ENCODE measurements at regions not wholly inside any gene's neighbourhood (a gene's known extent, or its start where the extent isn't known, plus 50 kb on each side); places are given as distances from the start of the nearest gene placed in this dataset.

DNA sequence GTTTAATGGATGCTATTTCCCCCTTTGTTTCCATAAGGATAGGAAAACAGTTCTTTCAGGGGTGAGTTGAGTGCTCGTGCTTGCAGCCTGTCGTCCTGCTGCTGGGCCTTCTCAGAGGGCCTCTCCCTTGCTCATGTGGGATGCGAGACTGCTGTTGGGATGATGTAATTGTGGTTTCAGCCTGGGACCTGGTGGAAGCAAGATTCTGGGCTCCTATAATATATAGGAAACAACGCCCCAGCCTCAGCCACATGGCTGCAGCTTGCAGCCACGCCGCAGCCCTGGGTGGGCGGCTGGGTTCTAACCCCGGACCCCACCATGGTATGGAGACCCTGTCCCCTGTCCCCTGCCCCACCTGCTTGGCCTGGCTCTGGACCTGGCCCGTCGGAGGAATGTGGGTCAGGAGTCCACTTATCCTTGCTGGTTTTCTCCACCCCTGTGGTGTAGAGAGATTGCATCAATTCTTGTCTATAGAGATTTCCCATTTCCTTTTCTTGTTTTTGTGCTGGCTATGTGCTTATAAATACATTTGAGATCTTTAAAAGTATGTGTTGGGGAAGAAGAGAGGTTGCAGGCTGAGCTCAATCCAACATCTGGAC, 357.8 kb downstream of the SIPA1L2 start:
- DNase-seq: no peak

DNA sequence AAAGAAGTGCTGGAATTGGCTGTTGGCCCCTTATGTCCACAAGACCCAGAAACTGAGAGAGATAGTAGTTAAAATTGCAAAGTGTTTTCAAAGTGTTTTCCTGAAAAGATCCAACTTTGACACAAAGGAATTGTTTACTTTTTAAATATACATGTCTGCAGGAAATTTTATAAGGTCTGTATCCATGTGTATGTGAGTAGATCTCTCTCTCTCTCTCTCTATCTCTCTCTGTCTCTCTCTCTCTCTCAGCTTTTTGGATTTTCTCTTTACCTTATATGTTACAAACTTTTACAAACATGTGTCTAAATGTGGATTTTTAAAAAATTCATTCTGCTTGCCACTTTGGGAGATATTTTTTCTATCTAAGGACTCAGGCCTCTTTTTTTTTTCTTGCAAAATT, 358.6 kb downstream of the SIPA1L2 start:
- DNase-seq: no peak

DNA sequence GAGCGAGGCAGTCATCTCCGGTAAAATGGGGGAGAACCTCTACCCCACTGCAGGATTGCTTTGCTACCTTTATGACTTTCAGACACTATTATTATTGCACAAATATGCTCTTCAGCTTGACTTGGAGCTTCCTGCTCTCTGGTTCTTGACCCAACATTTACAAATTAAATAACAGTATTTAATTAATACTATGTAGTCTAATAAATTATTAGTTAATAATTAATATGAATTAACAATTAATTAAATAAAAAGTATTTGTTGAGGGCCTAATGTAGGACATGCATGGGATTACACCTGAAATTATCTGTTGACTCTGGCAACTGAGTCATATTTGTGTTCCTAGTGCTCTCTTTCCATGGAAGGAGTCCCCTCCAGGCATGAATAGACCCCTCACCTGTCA, 359.9 kb downstream of the SIPA1L2 start:
- no peak for DNase-seq

DNA sequence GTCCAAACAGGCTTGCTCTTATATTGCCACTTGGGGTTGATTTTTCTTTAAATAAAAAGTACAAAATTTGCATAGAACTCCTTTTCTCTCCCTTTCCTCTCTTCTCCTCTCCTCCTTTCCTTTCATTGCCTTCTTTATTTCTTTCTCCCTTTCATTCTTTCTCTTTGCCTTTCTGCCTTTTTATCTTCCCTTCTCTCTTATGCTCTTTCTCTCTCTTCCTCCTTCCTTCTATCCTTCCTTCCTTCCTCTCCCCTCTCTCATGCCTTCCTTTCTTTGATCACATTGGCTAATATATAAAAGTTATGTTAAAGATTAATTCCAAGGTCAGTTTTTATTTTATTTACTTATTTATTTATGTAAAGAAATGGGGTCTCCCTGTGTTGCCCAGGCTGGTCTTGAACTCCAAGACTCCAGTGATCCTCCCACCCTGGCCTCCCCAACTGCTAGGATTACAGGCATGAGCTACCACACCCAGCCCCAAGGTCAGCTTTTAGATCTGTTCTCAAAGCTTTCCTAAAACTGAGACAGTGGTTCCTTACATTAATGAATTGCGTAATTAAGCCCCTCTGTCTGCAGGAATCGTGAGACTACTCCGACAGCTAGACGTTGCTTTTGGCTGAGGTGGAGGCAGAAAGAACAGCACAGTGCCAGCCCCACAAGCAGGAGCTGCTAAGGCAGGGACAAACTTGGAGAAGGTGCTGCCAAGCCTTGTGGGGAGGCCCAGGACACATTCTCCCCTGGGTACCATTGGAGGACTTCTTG, 361.9 kb downstream of the SIPA1L2 start:
- no peak for DNase-seq

DNA sequence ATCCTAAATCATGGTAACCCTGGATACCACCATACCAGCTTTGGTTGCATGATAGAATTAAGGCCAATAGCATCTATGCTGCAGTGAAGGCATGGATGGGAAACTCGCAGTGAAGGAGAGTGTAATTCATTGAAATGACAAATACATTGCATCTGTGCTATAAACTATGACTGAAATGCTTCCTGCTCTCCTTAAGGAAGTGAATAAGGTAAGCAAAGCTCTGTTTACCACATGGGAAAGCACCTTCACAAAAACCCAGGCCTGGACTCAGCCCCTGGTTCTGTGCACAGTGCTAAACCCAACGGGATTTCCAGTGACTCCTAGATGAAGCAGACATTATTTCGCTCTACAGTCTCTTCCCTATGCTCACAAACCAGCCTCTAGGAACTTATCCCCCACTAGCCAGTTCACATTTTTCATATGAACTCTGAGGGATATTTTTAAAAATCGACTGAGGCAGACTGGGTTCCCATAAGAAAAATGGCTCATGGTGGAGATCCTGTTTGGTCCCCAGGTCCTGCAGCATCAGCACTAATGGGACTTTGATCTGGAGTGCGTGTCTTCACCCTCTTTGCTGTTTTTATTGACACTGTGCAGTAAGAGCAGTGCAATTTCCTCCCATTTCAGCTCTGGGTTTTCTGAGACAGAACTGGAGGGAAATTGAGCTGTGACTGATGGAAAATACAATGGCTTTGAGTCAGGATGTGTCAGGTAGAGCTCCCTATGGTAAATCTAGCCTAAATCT, 362.7 kb downstream of the SIPA1L2 start:
- DNase-seq: no peak

DNA sequence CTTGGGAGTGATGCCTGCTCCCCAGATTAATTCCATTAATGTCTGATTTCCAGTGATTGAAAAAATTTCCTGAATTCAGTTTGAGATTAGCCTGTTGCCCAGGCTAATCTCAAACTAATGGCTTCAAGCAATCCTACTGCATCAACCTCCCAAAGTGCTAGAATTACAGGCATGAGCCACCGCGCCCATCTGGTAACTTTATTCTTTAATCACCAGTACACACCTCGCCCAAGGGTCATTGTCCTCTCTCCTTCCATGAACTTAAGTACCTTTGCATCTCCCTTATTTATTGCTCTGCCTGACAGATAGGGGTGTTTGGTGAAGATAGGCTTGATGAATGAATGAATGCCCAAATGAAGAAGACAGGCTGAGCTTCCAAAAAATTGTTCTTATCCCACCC, 366.5 kb downstream of the SIPA1L2 start:
- no peak for DNase-seq

DNA sequence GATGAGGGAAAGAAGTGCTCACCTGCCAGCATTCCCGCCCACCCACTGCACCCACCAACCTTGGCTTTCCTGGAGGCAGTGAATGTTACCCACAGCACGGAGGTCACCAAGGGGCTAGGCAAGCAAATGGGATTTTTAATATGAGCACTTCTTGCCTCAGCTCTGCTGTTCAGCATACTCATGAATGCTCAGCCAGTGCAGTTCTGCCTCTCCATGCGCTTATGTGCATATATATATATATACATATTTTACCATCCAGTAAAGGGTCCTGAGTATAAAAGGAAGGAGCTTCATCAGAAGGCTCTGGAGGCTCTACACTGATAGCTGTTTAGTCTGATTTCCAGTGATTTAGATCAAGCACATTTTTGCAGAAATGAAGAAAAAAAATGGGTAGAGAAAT, 366.9 kb downstream of the SIPA1L2 start:
- no peak for DNase-seq

DNA sequence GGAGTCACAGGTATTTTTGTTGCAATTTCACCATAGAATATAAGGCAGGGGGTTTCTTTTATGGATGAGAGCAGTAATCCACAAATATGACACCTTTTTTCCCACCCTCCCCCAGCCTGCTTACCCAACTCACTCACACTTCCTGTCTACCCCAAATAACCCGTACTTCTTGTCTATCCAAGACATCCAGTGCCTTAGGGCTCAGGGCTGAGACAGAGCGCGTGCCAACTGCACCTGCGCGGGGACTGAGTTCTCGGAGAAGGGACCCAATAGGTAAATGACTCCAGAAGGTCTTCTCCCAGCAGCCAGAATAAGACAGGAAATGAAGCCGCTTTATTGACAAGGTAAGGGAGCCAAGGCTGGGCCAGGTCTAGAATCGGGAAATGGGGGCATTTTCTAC, 369.1 kb downstream of the SIPA1L2 start:
- DNase-seq: no peak

DNA sequence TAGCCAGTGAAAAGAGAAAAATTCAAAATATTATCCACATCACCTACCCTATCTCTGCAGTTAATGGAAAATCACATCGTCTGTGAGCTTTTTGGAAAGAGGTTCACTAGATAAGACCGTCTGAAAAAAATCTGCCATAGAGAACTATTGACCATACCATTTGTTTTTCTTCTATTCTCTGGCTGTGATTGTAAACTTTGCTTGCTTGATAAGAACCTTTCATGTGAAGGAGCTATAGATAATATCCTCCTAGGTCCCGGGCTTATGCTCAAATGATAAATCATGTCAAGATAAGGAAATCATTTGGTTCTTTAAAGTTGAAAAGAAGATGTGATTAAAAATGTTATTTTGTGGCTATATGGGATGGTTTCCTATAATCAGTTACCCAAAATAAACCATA, 369.9 kb downstream of the SIPA1L2 start:
- no peak for DNase-seq

DNA sequence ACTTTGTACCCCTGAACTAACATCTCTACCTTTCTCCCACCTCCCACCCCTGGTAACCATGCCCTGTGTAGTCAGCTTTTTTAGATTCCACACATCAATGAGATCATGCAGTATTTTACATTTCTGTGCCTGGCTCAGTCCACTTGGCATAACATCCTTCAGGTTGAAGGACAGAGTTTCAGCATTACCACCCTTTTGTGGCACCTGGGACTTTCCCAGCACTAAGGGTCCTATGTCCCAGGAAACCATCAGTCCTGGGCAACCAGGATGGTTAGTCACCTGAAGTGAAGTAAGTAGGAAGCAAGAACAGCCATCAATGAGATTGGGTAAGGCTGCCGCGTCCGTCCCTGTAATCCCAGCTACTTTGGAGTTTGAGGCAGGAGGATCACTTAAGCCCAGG, 370.6 kb downstream of the SIPA1L2 start:
- no peak for DNase-seq

DNA sequence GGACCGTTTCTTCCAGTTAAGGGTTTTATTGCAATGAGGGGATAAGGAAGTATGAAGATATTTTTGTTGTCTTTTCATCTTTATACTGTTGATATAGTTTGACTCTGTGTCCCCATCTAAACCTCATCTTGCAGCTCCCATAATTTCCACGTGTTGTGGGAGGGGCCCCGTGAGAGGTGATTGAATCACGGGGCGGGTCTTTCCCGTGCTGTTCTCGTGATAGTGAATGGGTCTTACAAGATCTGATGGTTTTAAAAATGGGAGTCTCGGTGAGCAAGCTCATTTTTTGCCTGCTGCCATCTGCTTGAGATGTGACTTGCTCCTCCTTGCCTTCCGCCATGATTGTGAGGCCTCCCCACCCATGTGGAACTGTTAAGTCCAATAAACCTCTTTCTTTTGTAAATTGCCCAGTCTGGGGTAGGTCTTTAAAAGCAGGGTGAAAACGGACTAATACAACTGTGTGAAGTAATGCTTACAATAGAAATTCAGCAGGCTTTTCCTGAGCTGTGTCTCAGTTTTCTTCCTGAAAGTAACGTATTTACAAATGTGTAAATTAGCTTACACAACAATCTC, 377.3 kb downstream of the SIPA1L2 start:
- no peak for DNase-seq

DNA sequence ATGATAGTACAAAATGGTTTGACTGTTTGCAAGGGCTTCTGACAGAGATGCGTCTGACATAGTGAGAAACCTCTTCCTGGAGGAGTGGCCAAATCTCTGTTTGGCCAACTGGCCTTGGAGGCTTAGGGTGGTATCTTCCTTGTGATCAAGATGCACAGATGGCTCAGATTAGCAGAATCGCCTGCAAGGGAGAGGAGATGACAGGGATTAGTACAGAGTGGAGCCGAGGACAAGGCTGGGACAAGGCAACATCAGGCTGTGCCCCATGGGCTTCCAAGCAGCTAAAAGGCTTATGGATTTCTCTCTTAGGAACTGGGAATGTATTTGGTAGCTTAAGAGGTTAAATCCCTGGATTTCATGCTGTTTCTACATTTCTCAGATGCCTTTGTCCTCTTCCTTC, 379.1 kb downstream of the SIPA1L2 start:
- no peak for DNase-seq

DNA sequence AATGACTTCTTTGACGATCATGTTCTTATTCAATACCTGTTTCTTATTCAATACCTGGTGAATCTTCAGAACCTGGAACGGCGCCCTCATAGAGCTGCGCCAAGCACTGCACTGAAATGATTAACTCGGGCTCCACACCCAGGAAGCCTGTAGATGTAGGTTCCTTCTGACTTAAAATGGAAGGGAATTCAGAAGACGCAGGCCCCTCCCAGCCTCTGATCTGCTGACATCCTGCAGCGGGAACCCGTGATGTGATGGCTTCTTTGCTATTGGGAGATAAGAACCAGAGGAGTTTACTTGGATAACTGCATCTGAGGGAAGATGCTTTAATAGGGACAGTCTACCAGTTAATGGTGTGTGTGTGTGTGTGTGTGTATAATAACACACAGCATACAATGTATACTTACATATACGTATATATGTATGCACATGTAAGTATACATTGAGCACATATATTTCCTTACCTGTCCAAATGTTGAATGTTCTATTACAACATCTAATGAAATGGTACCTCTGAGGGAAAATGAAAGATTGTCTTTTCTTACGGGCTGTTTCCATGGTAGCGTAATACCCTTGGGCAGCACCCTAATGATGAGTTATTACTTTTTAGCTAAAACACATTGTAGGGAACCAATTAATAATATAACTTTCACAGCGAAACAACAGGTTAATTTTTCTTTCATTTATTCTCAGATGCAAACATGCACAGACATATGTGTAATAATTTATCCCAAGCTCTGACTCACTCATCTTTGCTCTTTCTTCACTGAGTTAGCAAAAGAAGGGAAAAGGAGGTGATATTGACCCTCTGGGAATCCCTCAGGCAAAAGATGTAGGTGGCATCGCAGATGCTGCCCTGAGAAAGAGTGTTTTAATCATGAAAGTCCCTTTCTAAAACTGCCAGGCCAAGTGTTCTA, 379.8 kb downstream of the SIPA1L2 start:
- no peak for DNase-seq

DNA sequence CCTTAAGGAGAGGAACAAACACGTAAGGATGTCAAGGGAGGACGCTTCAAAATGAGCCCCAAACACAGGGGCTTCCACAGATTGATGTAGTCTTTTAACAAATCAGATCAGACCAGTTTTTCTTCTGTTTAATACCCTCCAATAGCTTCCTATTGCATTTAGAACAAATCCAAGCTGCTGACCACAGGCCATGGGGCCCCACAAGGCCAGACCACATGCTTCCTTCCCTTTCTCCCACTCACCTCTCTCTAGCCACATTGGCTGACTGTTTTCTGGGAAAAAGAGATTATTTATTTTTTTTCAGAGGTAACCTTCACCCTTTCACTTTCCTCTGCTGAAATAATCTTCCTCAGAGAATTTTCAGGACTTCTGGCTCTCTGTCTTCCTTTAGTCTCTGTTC, 380.6 kb downstream of the SIPA1L2 start:
- no peak for DNase-seq

DNA sequence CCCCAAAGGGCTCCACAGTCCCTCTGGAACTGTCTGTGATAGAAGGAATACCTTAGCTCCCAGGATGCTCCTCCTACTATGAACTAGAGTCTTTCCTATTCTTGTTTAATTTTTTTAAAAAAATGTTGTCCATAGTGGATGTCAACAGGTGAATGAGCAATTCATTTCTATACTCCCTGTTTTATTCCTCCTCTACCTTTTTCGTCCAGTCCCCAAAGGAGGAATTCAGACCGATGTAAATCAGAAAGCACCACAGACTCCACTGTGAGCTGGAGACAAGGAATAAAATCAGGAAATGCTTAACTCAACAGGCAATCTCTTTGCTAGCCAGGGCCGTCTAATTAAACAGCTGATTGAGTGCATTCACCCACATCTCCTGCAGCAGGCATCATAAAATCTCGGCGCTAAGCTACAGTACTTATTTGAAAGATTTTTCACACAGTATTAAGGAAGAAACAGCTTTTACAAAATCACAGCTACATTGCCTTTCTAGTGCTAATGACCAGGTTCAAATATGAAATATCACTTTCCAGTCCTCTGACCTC, 381.6 kb downstream of the SIPA1L2 start:
- peak; percentile 2 to 59 (median 7) for DNase-seq

DNA sequence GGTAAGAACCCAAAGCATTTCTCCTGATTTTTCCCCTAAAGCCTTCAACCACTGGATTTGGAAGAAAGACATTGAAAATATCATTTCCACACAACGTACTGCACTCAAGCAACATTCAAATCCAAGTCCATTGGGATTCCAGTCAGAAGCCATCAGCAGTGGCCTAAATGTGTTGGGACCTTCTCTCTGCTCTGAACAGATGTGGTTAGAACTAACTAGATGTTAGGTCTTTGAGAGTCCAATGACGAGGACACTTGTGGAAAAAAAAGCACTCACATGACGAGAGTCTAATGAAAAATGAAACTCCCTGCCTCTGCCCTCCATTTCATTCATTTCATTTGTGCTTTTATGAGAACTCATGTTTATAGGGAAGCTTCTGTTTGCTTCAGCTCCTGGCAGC, 382.3 kb downstream of the SIPA1L2 start:
- DNase-seq: peak in 1 of 3 experiments; percentile 54

DNA sequence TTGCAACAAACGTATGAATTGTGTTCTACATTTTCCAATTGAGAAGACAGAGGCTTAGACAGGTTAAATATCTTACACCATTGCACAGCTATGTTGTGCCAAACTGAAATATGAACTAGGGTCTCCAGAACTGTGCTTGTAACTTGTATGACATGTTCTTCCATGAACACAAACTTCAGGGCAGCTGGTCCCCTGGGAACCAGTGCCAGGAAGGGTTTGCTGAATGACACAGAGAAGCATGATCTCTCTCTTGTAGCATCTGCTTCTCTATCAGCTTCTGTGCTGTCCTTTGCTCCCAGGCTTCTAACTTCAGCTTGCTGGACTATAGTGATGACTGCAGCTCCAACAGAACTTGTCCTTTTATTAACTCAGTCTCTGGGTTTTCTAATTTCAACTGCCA, 385.5 kb downstream of the SIPA1L2 start:
- DNase-seq: no peak

DNA sequence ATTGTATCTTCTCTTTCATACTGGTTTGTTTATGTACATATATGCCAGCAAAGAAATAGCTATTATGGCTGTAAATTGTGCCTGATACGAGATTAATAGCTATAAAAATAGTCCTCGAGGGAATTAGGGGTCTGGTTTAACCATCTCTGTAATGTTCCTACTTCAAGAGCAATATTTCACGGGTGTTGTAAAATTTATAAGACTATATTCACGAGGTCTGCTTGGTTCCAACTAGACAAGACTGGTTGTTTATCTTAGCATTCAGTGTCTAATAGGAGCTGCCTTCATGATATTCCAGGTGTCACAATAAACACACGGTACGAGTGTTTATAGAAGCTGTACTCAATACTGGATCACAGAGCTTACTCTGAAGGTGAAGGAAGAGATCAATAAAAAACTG, 389.9 kb downstream of the SIPA1L2 start:
- peak in 2 of 3 experiments; percentile 38 to 80 for DNase-seq

DNA sequence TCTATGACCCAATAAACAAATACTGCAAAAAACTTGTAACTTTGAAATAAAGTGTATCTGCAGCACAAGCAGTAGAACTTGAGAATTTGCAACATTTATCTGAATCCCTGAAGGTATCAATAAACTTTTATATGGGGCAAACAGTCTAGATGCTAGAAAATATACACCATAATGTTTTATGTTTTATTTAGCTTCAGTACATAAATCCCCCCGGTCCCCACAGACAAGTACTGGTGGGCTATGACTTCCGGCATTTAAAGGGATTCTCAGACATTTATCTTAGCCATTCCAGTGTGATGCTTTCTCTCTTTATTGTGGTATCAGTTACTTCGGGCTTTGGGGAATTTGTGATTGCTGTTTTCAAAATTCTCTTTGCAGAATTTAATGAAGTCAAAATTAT, 390.4 kb downstream of the SIPA1L2 start:
- no peak for DNase-seq

DNA sequence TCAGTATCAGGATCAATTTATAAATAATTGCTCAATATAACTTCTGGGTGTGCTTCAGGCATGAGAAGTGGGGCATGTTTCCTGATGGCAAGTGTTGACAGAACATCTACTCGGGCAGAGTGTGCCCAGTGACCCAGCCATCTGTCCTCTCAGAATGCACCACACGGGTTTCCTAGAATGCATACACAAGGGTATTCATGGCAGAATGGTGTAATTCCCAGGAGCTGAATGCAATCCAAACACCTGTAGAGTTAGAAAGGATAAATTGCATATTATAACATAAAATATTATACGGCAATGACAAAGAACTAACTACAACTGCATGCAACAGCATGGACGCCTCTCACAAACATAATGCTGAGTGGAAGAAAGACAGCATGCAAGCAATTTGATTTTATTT, 391.9 kb downstream of the SIPA1L2 start:
- no peak for DNase-seq

DNA sequence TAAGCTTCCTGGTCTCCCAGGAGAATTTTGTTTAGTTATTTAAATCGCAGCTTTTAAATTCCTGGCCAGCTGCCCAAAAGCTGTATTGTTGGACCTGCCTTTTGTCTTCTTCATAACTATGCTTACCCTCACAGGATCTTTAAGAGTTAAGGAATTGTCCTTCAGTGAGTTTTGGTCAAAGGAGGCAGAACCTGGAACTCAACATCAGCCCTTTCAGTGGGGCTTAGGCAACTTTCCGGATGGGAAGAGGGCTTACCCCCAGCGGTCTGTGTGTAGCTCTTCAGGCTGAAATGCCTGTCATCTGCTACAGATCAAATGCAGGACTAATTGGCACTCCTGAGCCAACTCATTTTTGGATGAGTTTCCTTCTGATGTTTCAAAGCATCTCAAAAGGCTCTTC, 402.6 kb downstream of the SIPA1L2 start:
- DNase-seq: peak in 2 of 3 experiments; percentile 51 to 53

DNA sequence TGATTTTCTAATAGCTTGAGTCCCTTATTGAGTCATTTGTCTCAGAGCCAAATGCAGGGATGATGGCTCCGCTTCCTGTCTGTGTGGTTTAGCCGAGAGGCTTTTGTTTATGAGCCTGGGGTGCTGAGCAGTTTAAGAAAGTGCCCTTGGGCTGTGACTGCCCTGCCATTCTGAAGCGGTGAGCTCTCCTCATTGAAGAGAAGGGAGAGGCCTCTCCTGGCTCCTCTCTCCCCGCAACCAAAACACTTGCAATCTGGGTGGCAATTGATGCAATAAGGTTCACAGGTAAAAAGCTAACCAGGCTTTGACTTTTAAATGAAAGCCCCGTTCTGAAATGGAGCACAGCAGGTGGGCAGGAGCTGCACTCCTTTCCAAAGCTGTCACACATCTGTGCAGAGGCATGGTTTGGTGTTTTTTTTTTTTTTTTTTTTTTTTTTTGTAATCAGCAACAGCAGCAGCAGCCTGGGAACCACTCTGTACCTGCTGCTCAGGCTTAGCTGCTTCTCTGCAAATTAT, 403.7 kb downstream of the SIPA1L2 start:
- DNase-seq: peak; percentile 49 to 79 (median 54)
